Type B pancreatic cell (in vitro differentiated cells): ENCODE measurements at regions not wholly inside any gene's neighbourhood (a gene's known extent, or its start where the extent isn't known, plus 50 kb on each side); places are given as distances from the start of the nearest gene placed in this dataset.

Source experiments
- DNase-seq: peaks from one replicate; pipeline ENCODE4 v3.0.0; 2021; ENCODE audit warnings: mixed read lengths; ENCODE audit not compliant: unreplicated experiment; ENCODE audit errors: extremely low spot score
- H3K27ac Mint-ChIP-seq: 2 replicates; pipeline ENCODE4 v1.8.0; 2021; ENCODE audit warnings: mild to moderate bottlenecking, mixed read lengths
- H3K27me3 Mint-ChIP-seq: 2 replicates; pipeline ENCODE4 v1.8.0; 2021; ENCODE audit warnings: mixed read lengths
- H3K36me3 Mint-ChIP-seq: 2 replicates; pipeline ENCODE4 v1.8.0; 2021; ENCODE audit warnings: mixed read lengths
- H3K4me1 Mint-ChIP-seq: one replicate; pipeline ENCODE4 v1.8.0; 2021; ENCODE audit warnings: mixed read lengths; ENCODE audit not compliant: unreplicated experiment
- H3K4me3 Mint-ChIP-seq: 2 replicates; pipeline ENCODE4 v1.8.0; 2021; ENCODE audit warnings: mild to moderate bottlenecking, mixed read lengths
- H3K9me3 Mint-ChIP-seq: 2 replicates; pipeline ENCODE4 v1.8.0; 2021; ENCODE audit warnings: mixed read lengths
- TF ChIP-seq, protein P1 (sequence below): fragments of 200-600 bp; sonication (generic); conservative IDR thresholded peaks from 2 replicates; pipeline ENCODE4 v1.5.0; 2021; ENCODE audit warnings: antibody characterized with exemption, mild to moderate bottlenecking

DNA sequence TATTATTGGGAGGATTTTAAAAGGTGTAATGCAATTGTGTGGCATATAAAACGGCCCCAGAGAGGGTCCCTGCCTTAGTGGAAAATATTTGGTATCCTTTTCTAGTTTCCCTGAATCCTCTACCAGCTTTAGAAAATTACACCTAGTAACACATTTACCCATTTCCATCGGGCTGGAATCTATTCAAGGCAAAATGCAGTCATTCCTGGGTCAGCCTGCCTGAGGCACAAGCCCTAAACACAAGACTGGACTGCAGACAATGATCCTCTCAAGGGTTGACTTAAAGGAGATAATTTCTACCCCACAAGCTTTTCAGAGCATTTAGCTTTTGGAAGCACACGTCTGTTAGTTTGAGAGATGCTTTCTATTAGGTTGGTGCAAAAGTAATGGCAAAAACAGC is 124.4 kb upstream of the ADAMTSL1 start:
- no peak for DNase-seq
- Mint-ChIP-seq H3K36me3 (no peaks in the 10 kb centered on the region), H3K27ac (no peak overlapping the region), H3K4me3 (no peak overlapping the region), H3K27me3 (no peaks in the 10 kb centered on the region), H3K4me1 (peaks cover 12% of the 10 kb centered on the region), H3K9me3 (no peaks in the 10 kb centered on the region)
- TF ChIP-seq, protein P1, sequence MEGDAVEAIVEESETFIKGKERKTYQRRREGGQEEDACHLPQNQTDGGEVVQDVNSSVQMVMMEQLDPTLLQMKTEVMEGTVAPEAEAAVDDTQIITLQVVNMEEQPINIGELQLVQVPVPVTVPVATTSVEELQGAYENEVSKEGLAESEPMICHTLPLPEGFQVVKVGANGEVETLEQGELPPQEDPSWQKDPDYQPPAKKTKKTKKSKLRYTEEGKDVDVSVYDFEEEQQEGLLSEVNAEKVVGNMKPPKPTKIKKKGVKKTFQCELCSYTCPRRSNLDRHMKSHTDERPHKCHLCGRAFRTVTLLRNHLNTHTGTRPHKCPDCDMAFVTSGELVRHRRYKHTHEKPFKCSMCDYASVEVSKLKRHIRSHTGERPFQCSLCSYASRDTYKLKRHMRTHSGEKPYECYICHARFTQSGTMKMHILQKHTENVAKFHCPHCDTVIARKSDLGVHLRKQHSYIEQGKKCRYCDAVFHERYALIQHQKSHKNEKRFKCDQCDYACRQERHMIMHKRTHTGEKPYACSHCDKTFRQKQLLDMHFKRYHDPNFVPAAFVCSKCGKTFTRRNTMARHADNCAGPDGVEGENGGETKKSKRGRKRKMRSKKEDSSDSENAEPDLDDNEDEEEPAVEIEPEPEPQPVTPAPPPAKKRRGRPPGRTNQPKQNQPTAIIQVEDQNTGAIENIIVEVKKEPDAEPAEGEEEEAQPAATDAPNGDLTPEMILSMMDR: no peak

DNA sequence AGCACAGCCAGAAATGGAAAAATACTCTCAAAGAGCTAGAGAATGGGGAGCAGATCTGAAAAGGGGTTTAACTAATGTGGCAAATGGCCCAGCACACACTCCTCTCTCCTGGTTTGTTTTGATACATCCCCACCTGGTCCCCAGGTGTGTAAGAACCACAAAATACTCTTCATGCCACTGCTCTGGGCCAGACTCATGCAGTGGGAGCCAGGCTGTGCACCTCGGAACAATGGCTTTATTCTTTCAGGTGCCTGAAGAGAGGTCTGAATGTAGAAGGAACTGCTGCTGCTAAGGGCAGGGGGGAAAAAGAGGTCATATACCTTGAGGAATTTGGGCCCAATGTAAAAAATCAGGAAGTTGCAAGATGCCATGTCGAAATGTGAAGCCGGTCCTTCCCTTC is 123.9 kb upstream of the ADAMTSL1 start:
- Mint-ChIP-seq H3K27me3 (no peaks in the 10 kb centered on the region), H3K27ac (peak overlapping the region; percentile 22), H3K9me3 (no peaks in the 10 kb centered on the region), H3K4me3 (no peak overlapping the region), H3K4me1 (peaks cover 12% of the 10 kb centered on the region), H3K36me3 (no peaks in the 10 kb centered on the region)
- TF ChIP-seq, protein P1: no peak
- no peak for DNase-seq

DNA sequence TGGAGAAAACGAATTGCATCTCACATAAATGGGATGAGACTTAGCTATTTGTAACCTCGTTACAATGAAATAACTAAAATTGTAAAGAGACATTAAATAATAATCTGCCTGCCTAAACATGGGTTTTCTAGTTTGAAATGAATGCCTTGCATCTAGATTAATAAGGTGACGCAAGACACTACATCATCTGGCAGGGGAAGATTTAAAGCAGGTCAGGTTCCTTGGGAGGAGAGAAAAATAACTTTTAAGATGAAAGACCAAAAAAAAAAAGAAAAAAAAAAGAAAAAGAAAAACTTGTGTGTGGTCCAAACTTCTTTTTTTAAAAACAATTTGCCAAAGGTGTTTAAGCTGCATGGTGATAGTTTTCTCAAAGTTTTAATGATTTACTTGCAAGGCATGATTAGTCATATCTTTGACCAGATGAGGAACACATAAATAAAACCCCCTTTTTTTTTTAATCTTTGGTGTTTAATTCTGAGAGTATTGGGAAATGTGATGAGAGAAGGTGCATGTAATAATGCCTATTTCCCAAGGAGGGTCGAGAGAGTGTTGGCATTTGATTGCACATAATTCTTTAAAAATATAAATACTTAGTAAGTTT is 122.9 kb upstream of the ADAMTSL1 start:
- H3K4me1 Mint-ChIP-seq: peaks cover 12% of the 10 kb centered on the region
- TF ChIP-seq, protein P1: no peak
- H3K9me3 Mint-ChIP-seq: no peaks in the 10 kb centered on the region
- no peak overlapping the region for H3K4me3 Mint-ChIP-seq
- no peaks in the 10 kb centered on the region for H3K27me3 Mint-ChIP-seq
- no peaks in the 10 kb centered on the region for H3K36me3 Mint-ChIP-seq
- no peak for DNase-seq
- no peak overlapping the region for H3K27ac Mint-ChIP-seq

DNA sequence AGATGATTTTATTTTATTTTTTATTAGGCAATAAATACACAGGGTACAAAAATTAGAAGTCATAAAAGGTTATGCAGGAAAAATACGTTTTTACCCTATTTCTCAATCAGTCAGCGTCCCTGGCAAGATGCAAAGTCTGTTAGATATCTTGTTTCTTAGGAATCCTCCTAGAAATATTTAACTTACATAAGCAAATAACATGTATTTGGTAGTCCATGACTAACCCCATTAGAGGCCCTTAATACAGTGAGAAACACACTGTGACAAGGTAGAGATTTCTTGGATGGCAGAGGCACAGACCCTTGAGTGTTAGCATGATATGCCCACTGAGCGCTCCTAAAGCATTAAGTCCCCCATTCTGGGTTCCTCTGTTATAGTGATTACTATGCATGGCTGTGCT is 121.2 kb upstream of the ADAMTSL1 start:
- H3K27me3 Mint-ChIP-seq: no peaks in the 10 kb centered on the region
- no peak overlapping the region for H3K27ac Mint-ChIP-seq
- no peaks in the 10 kb centered on the region for H3K36me3 Mint-ChIP-seq
- TF ChIP-seq, protein P1: no peak
- no peak for DNase-seq
- H3K4me3 Mint-ChIP-seq: no peak overlapping the region
- no peaks in the 10 kb centered on the region for H3K9me3 Mint-ChIP-seq
- H3K4me1 Mint-ChIP-seq: peaks cover 12% of the 10 kb centered on the region

DNA sequence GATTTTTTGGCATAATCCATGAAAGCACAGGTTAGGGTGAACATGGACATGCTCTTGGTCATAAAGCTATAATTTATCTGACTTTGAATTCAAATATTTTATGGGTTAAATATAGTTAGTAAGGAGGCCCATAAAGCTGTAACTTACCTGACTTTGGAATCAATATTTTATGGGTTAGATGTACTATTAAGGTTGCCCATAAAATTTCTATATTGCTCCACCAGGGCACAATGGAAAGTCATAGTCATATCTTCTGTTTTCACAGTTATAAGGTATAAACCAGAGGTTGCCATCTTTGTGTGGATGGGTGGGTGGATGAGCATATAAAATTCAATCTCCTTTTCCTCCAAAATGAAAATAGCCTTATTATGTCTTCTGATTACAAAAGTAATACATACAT is 120.5 kb upstream of the ADAMTSL1 start:
- Mint-ChIP-seq H3K4me3 (no peak overlapping the region), H3K9me3 (no peaks in the 10 kb centered on the region), H3K27me3 (no peaks in the 10 kb centered on the region), H3K36me3 (no peaks in the 10 kb centered on the region), H3K4me1 (peaks cover 12% of the 10 kb centered on the region), H3K27ac (no peak overlapping the region)
- DNase-seq: no peak
- TF ChIP-seq, protein P1: no peak

DNA sequence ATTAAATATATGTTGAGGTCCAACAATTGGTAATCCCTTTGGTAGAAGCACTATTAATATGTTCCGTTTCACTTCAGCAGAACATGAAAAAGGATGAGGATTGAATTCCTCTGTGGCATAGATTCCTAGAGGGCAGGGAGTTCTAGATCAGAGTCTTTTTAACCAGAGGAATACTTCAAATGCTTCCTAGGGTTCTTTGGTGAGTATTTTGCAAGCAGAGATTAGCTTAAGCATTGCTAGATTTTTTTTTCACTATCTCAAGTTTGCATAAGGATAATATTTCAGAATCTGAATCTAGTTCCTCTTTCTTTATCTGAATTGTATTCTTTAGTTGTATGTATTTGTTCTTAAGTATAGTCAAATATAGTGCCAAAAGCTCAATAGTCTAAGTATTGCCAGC is 116.6 kb upstream of the ADAMTSL1 start:
- no peak overlapping the region for H3K4me3 Mint-ChIP-seq
- TF ChIP-seq, protein P1: no peak
- H3K9me3 Mint-ChIP-seq: no peaks in the 10 kb centered on the region

More for the DNA sequence above, 116.6 kb upstream of the ADAMTSL1 start:
- H3K27me3 Mint-ChIP-seq: no peaks in the 10 kb centered on the region
- H3K4me1 Mint-ChIP-seq: peaks cover 11% of the 10 kb centered on the region
- DNase-seq: no peak
- H3K27ac Mint-ChIP-seq: no peak overlapping the region
- H3K36me3 Mint-ChIP-seq: no peaks in the 10 kb centered on the region
